ENCODE measurements at regions not wholly inside any gene's neighbourhood (a gene's known extent, or its start where the extent isn't known, plus 50 kb on each side); places are given as distances from the start of the nearest gene placed in this dataset.

DNA sequence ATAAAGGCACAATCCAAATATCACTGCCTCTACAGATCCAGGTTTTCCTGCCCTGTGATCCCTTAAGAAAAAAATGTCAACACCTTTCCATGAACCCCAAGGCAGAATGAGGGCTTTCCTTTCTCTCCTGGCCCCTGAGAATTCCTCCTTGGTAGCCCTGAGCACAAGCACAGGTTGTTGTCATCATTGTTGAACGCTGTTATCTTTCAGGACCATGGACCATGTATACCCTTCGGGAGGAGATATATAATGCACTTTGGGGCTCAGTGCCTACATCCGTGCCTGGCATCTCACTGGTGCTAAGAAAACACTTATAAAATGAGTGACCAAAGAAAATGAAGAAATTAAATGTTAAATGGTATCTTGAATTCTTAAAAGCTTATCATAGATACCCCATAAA is 296.2 kb downstream of the SETD4 start:
- Histone ChIP-seq H3K4me2 (ENCODE audit: low read depth, low read length, poor library complexity, severe bottlenecking) (no peak overlapping the region), H3K27me3 (ENCODE audit: insufficient read depth, low read length, poor library complexity, severe bottlenecking) (no peaks in the 10 kb centered on the region), H3K9me2 (replicated peaks; ENCODE audit: low read depth, low read length) (no peaks in the 10 kb centered on the region), H3K9me3 (ENCODE audit: insufficient read depth, low read depth, low read length) (no peaks in the 10 kb centered on the region), H3K4me3 (ENCODE audit: low read length, poor library complexity, severe bottlenecking) (no peak overlapping the region), H3K79me2 (ENCODE audit: insufficient read depth, low read length) (no peaks in the 10 kb centered on the region), H3K36me3 (ENCODE audit: insufficient read depth, low read length) (no peaks in the 10 kb centered on the region), H3K9ac (ENCODE audit: low read depth, low read length, poor library complexity, severe bottlenecking) (no peak overlapping the region), H3K4me1 (ENCODE audit: insufficient read depth, low read length, poor library complexity, severe bottlenecking) (no peaks in the 10 kb centered on the region), H3F3A (ENCODE audit: low read depth) (no peaks in the 10 kb centered on the region), H2AFZ (ENCODE audit: low read length) (no peak overlapping the region), H4K20me1 (ENCODE audit: insufficient read depth, low read length, poor library complexity, severe bottlenecking) (no peaks in the 10 kb centered on the region)
- TF ChIP-seq, protein P1, sequence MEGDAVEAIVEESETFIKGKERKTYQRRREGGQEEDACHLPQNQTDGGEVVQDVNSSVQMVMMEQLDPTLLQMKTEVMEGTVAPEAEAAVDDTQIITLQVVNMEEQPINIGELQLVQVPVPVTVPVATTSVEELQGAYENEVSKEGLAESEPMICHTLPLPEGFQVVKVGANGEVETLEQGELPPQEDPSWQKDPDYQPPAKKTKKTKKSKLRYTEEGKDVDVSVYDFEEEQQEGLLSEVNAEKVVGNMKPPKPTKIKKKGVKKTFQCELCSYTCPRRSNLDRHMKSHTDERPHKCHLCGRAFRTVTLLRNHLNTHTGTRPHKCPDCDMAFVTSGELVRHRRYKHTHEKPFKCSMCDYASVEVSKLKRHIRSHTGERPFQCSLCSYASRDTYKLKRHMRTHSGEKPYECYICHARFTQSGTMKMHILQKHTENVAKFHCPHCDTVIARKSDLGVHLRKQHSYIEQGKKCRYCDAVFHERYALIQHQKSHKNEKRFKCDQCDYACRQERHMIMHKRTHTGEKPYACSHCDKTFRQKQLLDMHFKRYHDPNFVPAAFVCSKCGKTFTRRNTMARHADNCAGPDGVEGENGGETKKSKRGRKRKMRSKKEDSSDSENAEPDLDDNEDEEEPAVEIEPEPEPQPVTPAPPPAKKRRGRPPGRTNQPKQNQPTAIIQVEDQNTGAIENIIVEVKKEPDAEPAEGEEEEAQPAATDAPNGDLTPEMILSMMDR (conservative IDR thresholded peaks at IDR 0.05; ENCODE audit: low read length): no peak
- TF ChIP-seq EZH2phosphoT487 (IDR thresholded peaks at IDR 0.05; ENCODE audit: borderline replicate concordance): no peak

DNA sequence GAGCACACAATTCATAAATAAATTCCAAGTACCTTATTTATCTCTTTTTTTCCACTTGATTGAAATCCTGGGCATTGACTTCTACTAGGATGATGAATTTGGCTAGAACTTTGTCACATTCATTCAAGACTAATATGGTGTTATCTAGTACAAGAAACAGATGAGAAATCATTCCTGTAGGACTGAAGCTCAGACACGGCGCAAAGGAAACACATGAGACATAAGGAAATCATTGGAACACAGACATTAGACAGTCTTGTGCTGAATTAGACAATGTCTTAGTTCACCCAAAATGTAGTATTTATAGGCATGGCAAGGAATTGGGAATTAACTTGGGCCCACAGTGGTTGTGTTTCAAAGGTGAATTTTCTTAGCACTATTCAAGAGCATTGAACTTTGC is 305.7 kb downstream of the SETD4 start:
- Histone ChIP-seq H3K4me3 (ENCODE audit: low read length, poor library complexity, severe bottlenecking) (no peak overlapping the region), H3K9ac (ENCODE audit: low read depth, low read length, poor library complexity, severe bottlenecking) (no peak overlapping the region), H3K4me1 (ENCODE audit: insufficient read depth, low read length, poor library complexity, severe bottlenecking) (no peaks in the 10 kb centered on the region), H3K79me2 (ENCODE audit: insufficient read depth, low read length) (no peaks in the 10 kb centered on the region), H2AFZ (ENCODE audit: low read length) (no peak overlapping the region), H3K9me3 (ENCODE audit: insufficient read depth, low read depth, low read length) (no peaks in the 10 kb centered on the region), H3K27me3 (ENCODE audit: insufficient read depth, low read length, poor library complexity, severe bottlenecking) (peaks cover 21% of the 10 kb centered on the region), H3K9me2 (replicated peaks; ENCODE audit: low read depth, low read length) (no peaks in the 10 kb centered on the region), H3K36me3 (ENCODE audit: insufficient read depth, low read length) (no peaks in the 10 kb centered on the region), H3F3A (ENCODE audit: low read depth) (no peaks in the 10 kb centered on the region), H3K4me2 (ENCODE audit: low read depth, low read length, poor library complexity, severe bottlenecking) (no peak overlapping the region), H4K20me1 (ENCODE audit: insufficient read depth, low read length, poor library complexity, severe bottlenecking) (no peaks in the 10 kb centered on the region)
- no peak for TF ChIP-seq EZH2phosphoT487 (IDR thresholded peaks at IDR 0.05; ENCODE audit: borderline replicate concordance)
- TF ChIP-seq, protein P1 (conservative IDR thresholded peaks at IDR 0.05; ENCODE audit: low read length): no peak

DNA sequence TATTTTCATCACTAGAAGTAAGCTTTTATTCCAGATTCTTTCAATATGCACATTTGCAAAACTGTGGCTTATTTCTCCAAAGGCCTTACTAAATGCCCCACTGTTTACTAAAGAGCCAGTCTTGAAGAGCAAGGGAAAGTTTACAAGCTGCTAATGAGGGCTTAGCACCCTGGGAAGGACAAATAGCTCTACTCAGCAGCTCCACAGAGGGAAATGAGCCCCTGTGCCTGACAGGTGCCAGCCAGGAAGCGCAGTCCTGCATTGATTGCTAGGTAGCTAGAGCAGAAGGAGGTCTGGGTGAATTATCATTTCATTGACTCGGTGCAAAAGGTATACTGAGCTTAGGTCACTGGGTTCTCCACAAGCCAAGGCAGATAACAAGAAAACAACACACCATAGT is 307.0 kb downstream of the SETD4 start:
- Histone ChIP-seq H3K36me3 (ENCODE audit: insufficient read depth, low read length) (no peaks in the 10 kb centered on the region), H3K4me1 (ENCODE audit: insufficient read depth, low read length, poor library complexity, severe bottlenecking) (no peaks in the 10 kb centered on the region), H3K9ac (ENCODE audit: low read depth, low read length, poor library complexity, severe bottlenecking) (no peak overlapping the region), H3K9me3 (ENCODE audit: insufficient read depth, low read depth, low read length) (no peaks in the 10 kb centered on the region), H3K4me3 (ENCODE audit: low read length, poor library complexity, severe bottlenecking) (no peak overlapping the region), H3K9me2 (replicated peaks; ENCODE audit: low read depth, low read length) (no peaks in the 10 kb centered on the region), H3K4me2 (ENCODE audit: low read depth, low read length, poor library complexity, severe bottlenecking) (no peak overlapping the region), H2AFZ (ENCODE audit: low read length) (no peak overlapping the region), H3K79me2 (ENCODE audit: insufficient read depth, low read length) (no peaks in the 10 kb centered on the region), H4K20me1 (ENCODE audit: insufficient read depth, low read length, poor library complexity, severe bottlenecking) (no peaks in the 10 kb centered on the region), H3F3A (ENCODE audit: low read depth) (no peaks in the 10 kb centered on the region), H3K27me3 (ENCODE audit: insufficient read depth, low read length, poor library complexity, severe bottlenecking) (peaks cover 26% of the 10 kb centered on the region)
- TF ChIP-seq EZH2phosphoT487 (IDR thresholded peaks at IDR 0.05; ENCODE audit: borderline replicate concordance): no peak
- TF ChIP-seq, protein P1 (conservative IDR thresholded peaks at IDR 0.05; ENCODE audit: low read length): no peak
